Epithelial cell of esophagus (primary cell): ENCODE measurements at regions not wholly inside any gene's neighbourhood (a gene's known extent, or its start where the extent isn't known, plus 50 kb on each side); places are given as distances from the start of the nearest gene placed in this dataset.

Experiments used
- DNase-seq: peaks from one replicate; pipeline ENCODE4 v3.0.0; 2010; ENCODE audit warnings: low read depth
- H3K4me3 ChIP-seq: 2 replicates; pipeline ENCODE4 v1.5.1; 2011; ENCODE audit warnings: mild to moderate bottlenecking, low read length, control low read depth
- CTCF ChIP-seq: IDR thresholded peaks from 2 replicates; pipeline ENCODE4 v1.5.1; 2011; ENCODE audit warnings: low read depth, mild to moderate bottlenecking, low read length, control low read depth, inconsistent platforms; ENCODE audit not compliant: insufficient read depth; ENCODE audit errors: missing control alignments

- no peak for DNase-seq
- TF ChIP-seq CTCF: no peak
- H3K4me3 ChIP-seq: no peak overlapping the region
Observed at GRCh38 chr10:3595736-3596135, 189.3 kb downstream of the KLF6 start.

- H3K4me3 ChIP-seq: no peak overlapping the region
- TF ChIP-seq CTCF: no peak
- no peak for DNase-seq
Observed at GRCh38 chr10:3593611-3594010, 191.4 kb downstream of the KLF6 start.

- TF ChIP-seq CTCF: no peak
- DNase-seq: no peak
- H3K4me3 ChIP-seq: no peak overlapping the region
Observed at GRCh38 chr10:3592424-3592823, 192.6 kb downstream of the KLF6 start.

- no peak for DNase-seq
- no peak for TF ChIP-seq CTCF
- H3K4me3 ChIP-seq: no peak overlapping the region
Observed at GRCh38 chr10:3588816-3589215, 196.2 kb downstream of the KLF6 start.

GRCh38 chr10:3588346-3588745 lies 196.7 kb downstream of the KLF6 start:
- no peak for TF ChIP-seq CTCF
- no peak for DNase-seq
- H3K4me3 ChIP-seq: no peak overlapping the region

GRCh38 chr10:3584926-3585784 lies 199.9 kb downstream of the KLF6 start:
- no peak for TF ChIP-seq CTCF
- no peak for DNase-seq
- H3K4me3 ChIP-seq: no peak overlapping the region

- TF ChIP-seq CTCF: no peak
- DNase-seq: no peak
- no peak overlapping the region for H3K4me3 ChIP-seq
Observed at GRCh38 chr10:3580565-3580964, 204.4 kb downstream of the KLF6 start.
